ENCODE measurements at regions not wholly inside any gene's neighbourhood (a gene's known extent, or its start where the extent isn't known, plus 50 kb on each side); places are given as distances from the start of the nearest gene placed in this dataset.

GRCh38 chr22:22830957-22831688, 56.5 kb upstream of the IGLL5 start:
- Histone ChIP-seq H3K4me1 (ENCODE audit: insufficient read depth, low read length) (no peaks in the 10 kb centered on the region), H3K9me3 (ENCODE audit: low read length) (no peaks in the 10 kb centered on the region), H3K27me3 (ENCODE audit: insufficient read depth, low read length, poor library complexity, severe bottlenecking) (no peaks in the 10 kb centered on the region), H3K4me3 (ENCODE audit: low read length) (no peak overlapping the region), H3K36me3 (ENCODE audit: insufficient read depth, low read length) (no peaks in the 10 kb centered on the region), H3K27ac (ENCODE audit: low read depth, low read length) (no peak overlapping the region)
- CTCF ChIA-PET: interaction anchor here (1.1 to 2.2 kb wide), 4 partner anchors 13 to 78 kb away, joined by 3 to 5 read pairs (median 3); no protein-coding TSS in a partner anchor
- Mint-ChIP-seq H3K36me3 (peaks cover 0 to 48% (median 0%) of the 10 kb centered on the region in 3 donors), H3K4me3 (no peak overlapping the region), H3K4me1 (peaks cover 20 to 36% (median 28%) of the 10 kb centered on the region in 3 donors), H3K27ac (no peak overlapping the region), H3K27me3 (no peaks in the 10 kb centered on the region), H3K9me3 (peaks cover 3 to 14% (median 8%) of the 10 kb centered on the region in 5 donors)
- POLR2A ChIA-PET: interaction anchor here (0.7 to 1.5 kb wide), 2 partner anchors 8 to 12 kb away, joined by 5 to 7 read pairs; no protein-coding TSS in a partner anchor
- DNase-seq: no peak

DNA sequence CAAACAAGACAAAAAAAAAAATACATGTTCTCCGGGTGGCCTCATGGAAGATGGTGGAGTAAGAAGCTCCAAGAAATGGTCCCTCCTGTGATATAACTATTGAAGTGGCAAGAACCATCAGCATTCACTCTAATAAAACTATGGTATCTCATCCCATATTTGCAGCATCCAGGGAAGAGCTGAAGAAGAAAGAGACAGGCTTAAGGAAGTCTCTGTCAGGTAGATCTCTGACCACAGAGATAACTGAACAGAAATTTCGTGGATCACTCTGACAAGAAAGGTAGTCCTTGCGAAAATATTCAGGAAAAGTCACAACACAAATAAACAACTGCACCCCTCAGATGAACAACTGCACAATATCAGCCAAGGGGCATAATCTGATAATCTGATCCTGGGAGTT, 54.6 kb upstream of the IGLL5 start:
- ChIA-PET POLR2A (no interaction called here), CTCF (no interaction called here)
- Histone ChIP-seq H3K27ac (ENCODE audit: low read depth, low read length) (no peak overlapping the region), H3K4me1 (ENCODE audit: insufficient read depth, low read length) (peaks cover 4% of the 10 kb centered on the region), H3K36me3 (ENCODE audit: insufficient read depth, low read length) (no peaks in the 10 kb centered on the region), H3K4me3 (ENCODE audit: low read length) (no peak overlapping the region), H3K27me3 (ENCODE audit: insufficient read depth, low read length, poor library complexity, severe bottlenecking) (no peaks in the 10 kb centered on the region), H3K9me3 (ENCODE audit: low read length) (no peaks in the 10 kb centered on the region)
- Mint-ChIP-seq H3K4me3 (no peak overlapping the region), H3K27me3 (peaks cover 0 to 3% of the 10 kb centered on the region in 2 donors), H3K9me3 (peaks cover 3 to 12% (median 8%) of the 10 kb centered on the region in 5 donors), H3K4me1 (peaks cover 19 to 35% (median 28%) of the 10 kb centered on the region in 3 donors), H3K27ac (peak overlapping the region in 1 of 8 donors; percentile 24), H3K36me3 (peaks cover 0 to 42% (median 2%) of the 10 kb centered on the region in 3 donors)
- DNase-seq: no peak

DNA sequence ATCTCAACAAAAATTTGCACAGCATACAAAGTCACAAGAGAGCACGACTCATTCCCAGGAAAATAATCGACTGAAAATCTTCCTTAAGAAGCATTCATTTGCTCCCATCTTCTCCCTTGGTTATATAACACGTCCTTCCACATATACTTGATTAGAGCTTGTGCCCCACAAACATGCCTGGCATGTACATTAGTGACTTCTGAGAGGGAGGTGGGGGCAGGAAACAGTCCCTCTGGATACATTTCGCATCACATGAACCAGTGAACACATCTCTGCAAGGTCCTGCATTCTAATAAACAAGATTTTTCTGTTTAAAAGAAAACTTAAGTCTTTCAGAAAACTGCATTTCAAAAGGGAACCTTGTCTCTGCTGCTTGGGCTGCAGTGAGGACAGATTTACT, 54.1 kb upstream of the IGLL5 start:
- Histone ChIP-seq H3K27ac (ENCODE audit: low read depth, low read length) (no peak overlapping the region), H3K4me3 (ENCODE audit: low read length) (no peak overlapping the region), H3K27me3 (ENCODE audit: insufficient read depth, low read length, poor library complexity, severe bottlenecking) (no peaks in the 10 kb centered on the region), H3K4me1 (ENCODE audit: insufficient read depth, low read length) (peaks cover 8% of the 10 kb centered on the region), H3K36me3 (ENCODE audit: insufficient read depth, low read length) (no peaks in the 10 kb centered on the region), H3K9me3 (ENCODE audit: low read length) (no peaks in the 10 kb centered on the region)
- no peak for DNase-seq
- peak overlapping the region in 3 of 8 donors; percentile 26 to 58 (median 47) for H3K27ac Mint-ChIP-seq
- H3K36me3 Mint-ChIP-seq: peaks cover 0 to 42% (median 2%) of the 10 kb centered on the region in 3 donors
- H3K9me3 Mint-ChIP-seq: peaks cover 3 to 12% (median 8%) of the 10 kb centered on the region in 5 donors
- peaks cover 23 to 39% (median 33%) of the 10 kb centered on the region in 3 donors for H3K4me1 Mint-ChIP-seq
- CTCF ChIA-PET: interaction anchor here (1.3 kb wide), 1 partner anchor 22 kb away, joined by 3 read pairs; no protein-coding TSS in a partner anchor
- no peak overlapping the region for H3K4me3 Mint-ChIP-seq
- POLR2A ChIA-PET: no interaction called here
- H3K27me3 Mint-ChIP-seq: peaks cover 0 to 3% of the 10 kb centered on the region in 2 donors

GRCh38 chr22:22834204-22834603, 53.4 kb upstream of the IGLL5 start:
- Histone ChIP-seq H3K4me1 (ENCODE audit: insufficient read depth, low read length) (peaks cover 12% of the 10 kb centered on the region), H3K27ac (ENCODE audit: low read depth, low read length) (no peak overlapping the region), H3K9me3 (ENCODE audit: low read length) (no peaks in the 10 kb centered on the region), H3K36me3 (ENCODE audit: insufficient read depth, low read length) (no peaks in the 10 kb centered on the region), H3K27me3 (ENCODE audit: insufficient read depth, low read length, poor library complexity, severe bottlenecking) (no peaks in the 10 kb centered on the region), H3K4me3 (ENCODE audit: low read length) (no peak overlapping the region)
- peaks cover 0 to 3% of the 10 kb centered on the region in 2 donors for H3K27me3 Mint-ChIP-seq
- peaks cover 30 to 46% (median 39%) of the 10 kb centered on the region in 3 donors for H3K4me1 Mint-ChIP-seq
- no peak for DNase-seq
- ChIA-PET POLR2A (no interaction called here), CTCF (interaction anchor here (1.1 to 2.3 kb wide), 4 partner anchors 12 to 24 kb away, joined by 3 to 9 read pairs (median 3); no protein-coding TSS in a partner anchor)
- H3K4me3 Mint-ChIP-seq: no peak overlapping the region
- H3K27ac Mint-ChIP-seq: peak overlapping the region in 1 of 8 donors; percentile 24
- H3K9me3 Mint-ChIP-seq: peaks cover 3 to 12% (median 8%) of the 10 kb centered on the region in 5 donors
- peaks cover 0 to 40% (median 2%) of the 10 kb centered on the region in 3 donors for H3K36me3 Mint-ChIP-seq

GRCh38 chr22:22834783-22835182, 52.8 kb upstream of the IGLL5 start:
- Histone ChIP-seq H3K4me3 (ENCODE audit: low read length) (no peak overlapping the region), H3K4me1 (ENCODE audit: insufficient read depth, low read length) (peaks cover 12% of the 10 kb centered on the region), H3K27me3 (ENCODE audit: insufficient read depth, low read length, poor library complexity, severe bottlenecking) (no peaks in the 10 kb centered on the region), H3K9me3 (ENCODE audit: low read length) (no peaks in the 10 kb centered on the region), H3K36me3 (ENCODE audit: insufficient read depth, low read length) (no peaks in the 10 kb centered on the region), H3K27ac (ENCODE audit: low read depth, low read length) (no peak overlapping the region)
- POLR2A ChIA-PET: no interaction called here
- H3K4me3 Mint-ChIP-seq: no peak overlapping the region
- H3K4me1 Mint-ChIP-seq: peaks cover 30 to 47% (median 39%) of the 10 kb centered on the region in 3 donors
- peaks cover 3 to 12% (median 8%) of the 10 kb centered on the region in 5 donors for H3K9me3 Mint-ChIP-seq
- peak overlapping the region in 1 of 8 donors; percentile 75 for H3K27ac Mint-ChIP-seq
- H3K27me3 Mint-ChIP-seq: peaks cover 0 to 3% of the 10 kb centered on the region in 2 donors
- CTCF ChIA-PET: interaction anchor here (1.1 to 2.3 kb wide), 4 partner anchors 12 to 25 kb away, joined by 3 to 9 read pairs (median 3); no protein-coding TSS in a partner anchor
- DNase-seq: no peak
- peaks cover 0 to 39% (median 2%) of the 10 kb centered on the region in 3 donors for H3K36me3 Mint-ChIP-seq

DNA sequence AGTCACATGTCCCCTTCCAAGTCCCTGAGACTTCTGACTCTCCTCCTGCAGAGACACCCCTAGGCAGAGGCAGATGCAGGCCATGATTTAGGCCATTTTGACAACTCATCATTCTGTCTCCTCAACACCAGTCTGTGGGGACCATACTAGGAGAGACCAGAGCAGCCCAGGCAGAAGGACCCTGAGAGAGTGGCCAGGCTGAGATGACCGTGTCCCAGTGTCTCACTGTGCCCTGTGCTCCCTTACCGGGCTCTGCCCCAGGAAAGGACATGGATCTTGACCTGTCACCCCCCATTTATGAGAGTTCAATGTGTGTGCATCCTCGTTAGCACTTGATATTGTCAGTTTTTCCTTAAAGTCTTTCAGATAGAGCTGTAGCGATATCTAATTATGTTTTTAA, 52.4 kb upstream of the IGLL5 start:
- Mint-ChIP-seq H3K9me3 (peaks cover 3 to 12% (median 8%) of the 10 kb centered on the region in 5 donors), H3K4me3 (no peak overlapping the region), H3K36me3 (peaks cover 0 to 41% (median 2%) of the 10 kb centered on the region in 3 donors), H3K4me1 (peaks cover 30 to 48% (median 39%) of the 10 kb centered on the region in 3 donors), H3K27me3 (peaks cover 0 to 3% of the 10 kb centered on the region in 2 donors), H3K27ac (peak overlapping the region in 1 of 8 donors; percentile 54)
- H3K4me3 ChIP-seq (ENCODE audit: low read length): no peak overlapping the region
- no peak for DNase-seq
- peaks cover 12% of the 10 kb centered on the region for H3K4me1 ChIP-seq (ENCODE audit: insufficient read depth, low read length)
- no peaks in the 10 kb centered on the region for H3K9me3 ChIP-seq (ENCODE audit: low read length)
- ChIA-PET POLR2A (no interaction called here), CTCF (interaction anchor here (1.2 to 2.3 kb wide), 2 partner anchors 11 to 25 kb away, joined by 3 to 9 read pairs; no protein-coding TSS in a partner anchor)
- H3K27me3 ChIP-seq (ENCODE audit: insufficient read depth, low read length, poor library complexity, severe bottlenecking): no peaks in the 10 kb centered on the region
- H3K27ac ChIP-seq (ENCODE audit: low read depth, low read length): no peak overlapping the region
- no peaks in the 10 kb centered on the region for H3K36me3 ChIP-seq (ENCODE audit: insufficient read depth, low read length)

DNA sequence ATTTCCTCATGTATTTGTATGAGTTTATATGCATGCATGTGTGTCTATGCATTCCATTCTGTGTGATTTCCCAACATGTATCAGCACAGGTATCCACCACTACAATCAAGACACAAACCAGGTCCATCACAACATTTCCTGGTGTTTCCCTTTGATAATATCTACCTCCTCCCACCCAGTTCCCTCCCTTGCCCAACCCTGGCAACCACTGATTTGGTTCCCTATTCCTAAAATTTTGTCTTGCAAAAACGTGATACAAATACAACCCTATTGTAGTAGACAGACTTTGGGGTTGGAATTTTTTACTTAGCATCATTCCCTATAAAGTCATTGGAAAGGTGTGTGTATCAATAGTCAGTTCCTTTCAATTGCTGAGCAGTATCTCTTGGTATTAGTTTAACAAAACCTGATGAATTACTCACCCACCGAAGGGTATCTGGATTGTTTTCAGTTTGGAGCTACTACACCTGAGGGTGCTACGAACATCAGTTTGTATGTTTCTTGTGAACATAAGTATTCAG, 51.8 kb upstream of the IGLL5 start:
- H3K27me3 ChIP-seq (ENCODE audit: insufficient read depth, low read length, poor library complexity, severe bottlenecking): no peaks in the 10 kb centered on the region
- POLR2A ChIA-PET: no interaction called here
- H3K4me1 ChIP-seq (ENCODE audit: insufficient read depth, low read length): peaks cover 12% of the 10 kb centered on the region
- CTCF ChIA-PET: interaction anchor here (2.3 kb wide), 1 partner anchor 26 kb away, joined by 9 read pairs; no protein-coding TSS in a partner anchor
- Mint-ChIP-seq H3K4me3 (no peak overlapping the region), H3K9me3 (peaks cover 2 to 8% (median 5%) of the 10 kb centered on the region in 5 donors), H3K27ac (no peak overlapping the region), H3K4me1 (peaks cover 30 to 50% (median 39%) of the 10 kb centered on the region in 3 donors), H3K27me3 (peaks cover 0 to 3% of the 10 kb centered on the region in 2 donors), H3K36me3 (peaks cover 0 to 42% (median 2%) of the 10 kb centered on the region in 3 donors)
- H3K9me3 ChIP-seq (ENCODE audit: low read length): no peaks in the 10 kb centered on the region
- no peaks in the 10 kb centered on the region for H3K36me3 ChIP-seq (ENCODE audit: insufficient read depth, low read length)
- DNase-seq: no peak
- H3K27ac ChIP-seq (ENCODE audit: low read depth, low read length): no peak overlapping the region
- no peak overlapping the region for H3K4me3 ChIP-seq (ENCODE audit: low read length)
